Hepatocyte (in vitro differentiated cells): ENCODE measurements at regions not wholly inside any gene's neighbourhood (a gene's known extent, or its start where the extent isn't known, plus 50 kb on each side); places are given as distances from the start of the nearest gene placed in this dataset.
"Not testable (repeated sequence)": the region's sequence is repeated elsewhere in the genome, so short reads cannot be mapped to it uniquely, and the experiment has no call there.

ENCODE experiments used
- DNase-seq: peaks from one replicate; pipeline ENCODE4 v3.0.0-alpha.2; 2016; ENCODE audit warnings: low spot score
- H2AFZ ChIP-seq: fragments of 200-600 bp; sonication (generic); 2 replicates; pipeline ENCODE4 v1.6.0; 2016; ENCODE audit warnings: antibody characterized with exemption, mild to moderate bottlenecking
- H3K27ac ChIP-seq: fragments of 200-600 bp; sonication (generic); 2 replicates; pipeline ENCODE4 v1.5.1; 2016; ENCODE audit warnings: mild to moderate bottlenecking
- H3K27me3 ChIP-seq: fragments of 200-600 bp; sonication (generic); 2 replicates; pipeline ENCODE4 v1.6.1; 2016
- H3K36me3 ChIP-seq: fragments of 200-600 bp; sonication (generic); replicated peaks from 2 replicates; pipeline ENCODE4 v1.5.1; 2016; ENCODE audit warnings: low read depth; ENCODE audit not compliant: insufficient read depth
- H3K4me1 ChIP-seq: fragments of 200-600 bp; sonication (generic); 2 replicates; pipeline ENCODE4 v1.5.1; 2016; ENCODE audit warnings: mild to moderate bottlenecking, moderate library complexity; ENCODE audit not compliant: insufficient read depth
- H3K4me2 ChIP-seq: fragments of 200-600 bp; sonication (generic); 2 replicates; pipeline ENCODE4 v1.6.0; 2016
- H3K4me3 ChIP-seq: fragments of 200-600 bp; sonication (generic); 2 replicates; pipeline ENCODE4 v1.5.1; 2016; ENCODE audit warnings: mild to moderate bottlenecking
- H3K79me2 ChIP-seq: fragments of 200-600 bp; sonication (generic); 2 replicates; pipeline ENCODE4 v1.6.0; 2017; ENCODE audit warnings: mild to moderate bottlenecking
- H3K9me2 ChIP-seq: fragments of 200-600 bp; sonication (generic); replicated peaks from 2 replicates; pipeline ENCODE4 v1.6.0; 2017; ENCODE audit warnings: mild to moderate bottlenecking; ENCODE audit not compliant: insufficient read depth
- H3K9me3 ChIP-seq: fragments of 200-600 bp; sonication (generic); 2 replicates; pipeline ENCODE4 v1.5.1; 2016; ENCODE audit warnings: low read depth, mild to moderate bottlenecking
- H4K20me1 ChIP-seq: fragments of 200-600 bp; sonication (generic); 2 replicates; pipeline ENCODE4 v1.6.0; 2016; ENCODE audit warnings: mild to moderate bottlenecking; ENCODE audit not compliant: insufficient read depth, poor library complexity, severe bottlenecking
- EZH2 ChIP-seq: fragments of 200-600 bp; sonication (generic); IDR thresholded peaks from 2 replicates; pipeline ENCODE4 v1.6.1; 2016; ENCODE audit warnings: antibody characterized with exemption, mild to moderate bottlenecking, borderline replicate concordance
- EZH2phosphoT487 ChIP-seq: fragments of 200-600 bp; sonication (generic); IDR thresholded peaks from one replicate; pipeline ENCODE4 v1.6.1; 2018; ENCODE audit warnings: antibody characterized with exemption, mild to moderate bottlenecking, low read depth, moderate library complexity; ENCODE audit not compliant: unreplicated experiment, severe bottlenecking
- WGBS: methylation state at CpG from one replicate; pipeline ENCODE4 v1.1.6; 2016; ENCODE audit warnings: low lambda C conversion rate; ENCODE audit errors: missing lambda C conversion rate; 5-methylcytosine and 5-hydroxymethylcytosine counted together
- TF ChIP-seq, protein P1 (sequence below): fragments of 200-600 bp; sonication (generic); IDR thresholded peaks from 2 replicates; pipeline ENCODE4 v1.5.1; 2016; ENCODE audit warnings: antibody characterized with exemption, mild to moderate bottlenecking; ENCODE audit not compliant: poor library complexity

DNA sequence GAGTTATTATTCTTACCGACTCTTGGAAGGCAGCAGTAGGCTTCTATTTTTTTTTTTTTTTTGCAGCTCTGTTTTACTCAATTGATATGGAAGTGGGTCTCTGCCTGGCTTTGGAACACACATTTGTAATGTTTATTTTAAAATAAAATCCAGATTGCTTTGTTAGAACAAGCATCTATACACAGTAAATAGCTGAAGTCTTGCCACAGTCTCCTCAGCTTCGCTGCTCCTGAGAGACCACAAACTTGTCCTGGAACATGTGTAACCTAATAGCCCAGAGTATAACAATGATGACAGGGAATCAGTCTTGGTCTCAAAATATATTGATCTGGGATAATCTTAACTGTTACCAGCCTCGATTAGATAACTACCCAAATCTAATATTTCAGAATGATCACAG is 299.8 kb upstream of the NOX3 start:
- Histone ChIP-seq H4K20me1 (no peaks in the 10 kb centered on the region), H3K79me2 (no peaks in the 10 kb centered on the region), H3K27ac (no peak overlapping the region), H3K4me2 (no peak overlapping the region), H3K36me3 (no peaks in the 10 kb centered on the region), H3K27me3 (no peaks in the 10 kb centered on the region), H2AFZ (no peak overlapping the region), H3K9me2 (no peaks in the 10 kb centered on the region), H3K4me1 (no peaks in the 10 kb centered on the region), H3K4me3 (no peak overlapping the region), H3K9me3 (no peaks in the 10 kb centered on the region)
- TF ChIP-seq EZH2 (no peak), EZH2phosphoT487 (no peak)
- TF ChIP-seq, protein P1, sequence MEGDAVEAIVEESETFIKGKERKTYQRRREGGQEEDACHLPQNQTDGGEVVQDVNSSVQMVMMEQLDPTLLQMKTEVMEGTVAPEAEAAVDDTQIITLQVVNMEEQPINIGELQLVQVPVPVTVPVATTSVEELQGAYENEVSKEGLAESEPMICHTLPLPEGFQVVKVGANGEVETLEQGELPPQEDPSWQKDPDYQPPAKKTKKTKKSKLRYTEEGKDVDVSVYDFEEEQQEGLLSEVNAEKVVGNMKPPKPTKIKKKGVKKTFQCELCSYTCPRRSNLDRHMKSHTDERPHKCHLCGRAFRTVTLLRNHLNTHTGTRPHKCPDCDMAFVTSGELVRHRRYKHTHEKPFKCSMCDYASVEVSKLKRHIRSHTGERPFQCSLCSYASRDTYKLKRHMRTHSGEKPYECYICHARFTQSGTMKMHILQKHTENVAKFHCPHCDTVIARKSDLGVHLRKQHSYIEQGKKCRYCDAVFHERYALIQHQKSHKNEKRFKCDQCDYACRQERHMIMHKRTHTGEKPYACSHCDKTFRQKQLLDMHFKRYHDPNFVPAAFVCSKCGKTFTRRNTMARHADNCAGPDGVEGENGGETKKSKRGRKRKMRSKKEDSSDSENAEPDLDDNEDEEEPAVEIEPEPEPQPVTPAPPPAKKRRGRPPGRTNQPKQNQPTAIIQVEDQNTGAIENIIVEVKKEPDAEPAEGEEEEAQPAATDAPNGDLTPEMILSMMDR, result no peak
- no peak for DNase-seq
- WGBS, result 68% methylated on average over 3 of the region's 3 CpGs

- H3K9me3 ChIP-seq, H3K4me1 ChIP-seq, H4K20me1 ChIP-seq: not testable (repeated sequence)
These were observed 293.1 kb upstream of the NOX3 start for GRCh38 chr6:155748778-155749177.

GRCh38 chr6:155747491-155747890 is 291.9 kb upstream of the NOX3 start:
- Histone ChIP-seq H2AFZ (no peak overlapping the region), H3K27ac (no peak overlapping the region), H3K4me3 (no peak overlapping the region), H3K36me3 (no peaks in the 10 kb centered on the region), H4K20me1 (no peaks in the 10 kb centered on the region), H3K4me2 (no peak overlapping the region), H3K9me2 (no peaks in the 10 kb centered on the region), H3K27me3 (no peaks in the 10 kb centered on the region), H3K79me2 (no peaks in the 10 kb centered on the region), H3K9me3 (no peaks in the 10 kb centered on the region), H3K4me1 (no peaks in the 10 kb centered on the region)
- 88% methylated on average over 3 of the region's 3 CpGs for WGBS
- DNase-seq, result no peak
- TF ChIP-seq EZH2phosphoT487, result no peak
- TF ChIP-seq EZH2, result no peak
- TF ChIP-seq, protein P1, result no peak

More at GRCh38 chr6:155748778-155749177, 293.1 kb upstream of the NOX3 start:
- not testable (repeated sequence) for H3K27me3 ChIP-seq, H3K4me2 ChIP-seq, H2AFZ ChIP-seq, H3K79me2 ChIP-seq, DNase-seq, H3K36me3 ChIP-seq, H3K9me2 ChIP-seq, H3K27ac ChIP-seq, H3K4me3 ChIP-seq
- WGBS, result 62% methylated on average over 3 of the region's 3 CpGs

GRCh38 chr6:155740781-155741399 is 285.3 kb upstream of the NOX3 start:
- TF ChIP-seq, protein P1, result no peak
- TF ChIP-seq EZH2 (no peak), EZH2phosphoT487 (no peak)
- no peak overlapping the region for H3K27ac ChIP-seq
- 74% methylated on average over 1 of the region's 1 CpG for WGBS
- H3K4me3 ChIP-seq, result no peak overlapping the region
- no peaks in the 10 kb centered on the region for H3K27me3 ChIP-seq
- H3K36me3 ChIP-seq, result no peaks in the 10 kb centered on the region
- H3K4me2 ChIP-seq, result no peak overlapping the region
- no peaks in the 10 kb centered on the region for H3K79me2 ChIP-seq
- H2AFZ ChIP-seq, result no peak overlapping the region
- H4K20me1 ChIP-seq, result no peaks in the 10 kb centered on the region
- no peak for DNase-seq
- no peaks in the 10 kb centered on the region for H3K4me1 ChIP-seq
- no peaks in the 10 kb centered on the region for H3K9me2 ChIP-seq
- H3K9me3 ChIP-seq, result no peaks in the 10 kb centered on the region
